ENCODE measurements at regions not wholly inside any gene's neighbourhood (a gene's known extent, or its start where the extent isn't known, plus 50 kb on each side); places are given as distances from the start of the nearest gene placed in this dataset.
"Not testable (repeated sequence)": the region's sequence is repeated elsewhere in the genome, so short reads cannot be mapped to it uniquely, and the experiment has no call there.

DNA sequence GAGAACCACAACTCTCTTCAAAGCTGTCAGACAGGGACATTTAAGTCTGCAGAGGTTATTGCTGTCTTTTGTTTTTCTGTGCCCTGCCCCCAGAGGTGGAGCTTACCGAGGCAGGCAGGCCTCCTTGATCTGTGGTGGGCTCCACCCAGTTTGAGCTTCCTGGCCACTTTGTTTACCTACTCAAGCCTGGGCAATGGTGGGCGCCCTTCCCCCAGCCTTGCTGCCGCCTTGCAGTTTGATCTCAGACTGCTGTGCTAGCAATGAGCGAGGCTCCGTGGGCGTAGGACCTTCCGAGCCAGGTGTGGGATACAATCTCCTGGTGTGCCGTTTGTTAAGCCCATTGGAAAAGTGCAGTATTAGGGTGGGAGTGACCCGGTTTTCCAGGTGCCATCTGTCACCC is 822.1 kb downstream of the KCNMA1 start:
- not testable (repeated sequence) for DNase-seq

DNA sequence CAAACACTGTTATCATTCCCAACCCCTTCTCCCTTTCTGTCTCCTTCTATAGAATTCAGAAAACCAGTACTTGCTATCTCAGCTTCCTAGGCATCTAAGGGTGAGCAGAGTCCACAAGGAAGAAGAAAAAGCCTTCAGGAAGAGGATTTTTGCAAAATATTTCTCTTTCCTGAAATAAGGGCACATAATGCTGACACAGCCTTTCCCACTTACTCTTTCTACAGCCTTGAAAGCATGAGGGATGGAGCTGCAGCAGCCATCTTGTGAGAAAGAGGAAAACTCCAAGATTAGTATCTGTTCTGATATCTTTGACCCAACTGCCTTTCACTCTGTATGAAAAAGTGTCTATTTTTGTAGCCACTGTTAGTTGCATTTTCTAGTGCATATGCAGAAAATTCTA is 826.2 kb downstream of the KCNMA1 start:
- DNase-seq: no peak

DNA sequence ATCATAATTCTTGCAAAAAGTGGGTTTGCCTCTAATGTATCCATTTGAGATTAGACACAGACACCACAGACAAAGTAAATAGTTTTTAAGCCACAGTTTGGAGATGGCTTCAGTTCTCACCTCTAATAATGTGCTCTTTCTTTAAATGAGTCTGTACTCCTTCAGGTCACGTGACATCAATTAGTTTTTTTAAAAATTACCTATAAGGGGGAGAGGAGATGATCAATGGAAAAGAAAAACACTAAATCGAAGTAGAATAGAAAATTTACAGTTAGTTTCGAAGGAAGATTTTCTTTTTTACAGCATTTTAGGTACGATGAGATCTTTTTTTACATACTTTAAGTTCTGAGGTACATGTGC is 849.2 kb downstream of the KCNMA1 start:
- no peak for DNase-seq

DNA sequence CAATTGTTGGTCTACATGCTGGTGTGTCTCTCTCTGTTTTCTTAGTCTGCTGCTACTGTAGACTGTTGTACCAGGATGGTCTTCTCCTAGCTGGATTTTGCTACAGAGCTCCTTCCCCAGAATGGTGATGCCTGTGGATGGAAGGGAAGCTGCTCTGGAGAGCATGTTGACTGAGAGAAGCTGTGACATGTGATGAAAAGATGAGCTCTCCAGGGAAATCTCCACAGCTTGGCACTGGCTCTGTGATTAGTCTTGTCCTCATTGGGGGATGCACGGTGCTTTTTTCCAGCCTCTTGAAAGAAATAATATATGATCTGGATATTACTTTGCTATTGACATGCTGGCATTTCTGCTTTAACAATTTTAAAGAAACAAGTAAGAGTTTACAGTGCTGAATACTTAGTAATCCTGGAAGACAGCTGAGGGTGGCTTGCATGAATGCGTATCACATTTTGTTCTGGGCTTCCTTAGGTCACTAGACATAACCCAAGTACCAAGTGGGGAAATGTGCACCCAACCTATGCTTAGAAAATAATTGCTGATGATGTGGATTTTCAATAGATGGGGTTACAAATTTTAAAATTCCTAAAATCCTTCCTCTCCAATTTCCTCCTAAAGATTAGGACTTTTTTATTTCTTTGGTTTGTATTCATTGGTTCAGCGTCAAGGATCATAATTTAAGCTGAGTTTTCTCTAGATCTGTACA is 849.7 kb downstream of the KCNMA1 start:
- DNase-seq: no peak

DNA sequence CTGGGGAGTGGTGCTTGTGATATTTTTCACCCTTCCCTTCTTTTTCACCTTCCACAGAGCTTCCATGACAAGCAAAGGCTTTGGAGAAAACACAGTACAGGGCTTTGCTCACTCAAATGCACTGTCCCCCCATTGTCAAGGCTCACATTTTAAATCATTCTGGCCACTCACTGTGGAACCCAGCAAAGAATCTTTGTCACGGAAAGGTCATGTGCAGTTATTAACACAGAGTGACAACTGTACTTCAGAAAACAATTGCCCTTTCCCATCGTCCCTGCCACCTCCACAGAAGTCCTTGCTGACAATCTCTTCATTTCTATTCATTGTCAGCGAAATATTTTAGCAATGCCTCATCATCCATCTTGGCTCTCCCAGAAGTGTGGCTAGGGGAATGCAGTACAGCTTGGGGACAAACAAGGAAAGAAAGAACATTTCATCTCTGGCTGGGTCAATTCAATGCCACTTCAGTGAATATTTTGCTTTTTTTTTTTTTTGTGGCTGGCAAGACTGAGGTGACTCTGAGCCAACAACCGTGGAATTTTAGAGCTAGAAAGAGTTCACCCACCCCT is 851.0 kb downstream of the KCNMA1 start:
- no peak for DNase-seq

DNA sequence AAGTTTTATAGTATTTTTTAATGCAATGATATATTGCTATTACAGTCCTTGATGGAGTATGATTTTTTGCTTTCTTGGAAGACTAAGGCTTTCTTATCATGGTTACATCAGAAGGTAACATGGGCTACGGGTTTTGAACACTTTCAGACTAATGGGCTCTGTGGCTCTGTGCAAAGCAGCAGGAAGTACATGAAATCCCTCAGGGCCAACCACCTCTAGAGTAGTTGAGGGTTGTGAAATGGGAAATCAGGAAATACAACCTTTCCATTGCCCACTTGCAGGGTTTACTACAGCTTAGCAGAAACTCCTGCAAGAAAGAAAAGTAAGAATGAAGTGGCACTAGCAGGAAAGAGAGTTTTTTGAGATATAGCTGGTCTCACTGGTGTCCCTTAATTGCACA is 853.5 kb downstream of the KCNMA1 start:
- DNase-seq: no peak

DNA sequence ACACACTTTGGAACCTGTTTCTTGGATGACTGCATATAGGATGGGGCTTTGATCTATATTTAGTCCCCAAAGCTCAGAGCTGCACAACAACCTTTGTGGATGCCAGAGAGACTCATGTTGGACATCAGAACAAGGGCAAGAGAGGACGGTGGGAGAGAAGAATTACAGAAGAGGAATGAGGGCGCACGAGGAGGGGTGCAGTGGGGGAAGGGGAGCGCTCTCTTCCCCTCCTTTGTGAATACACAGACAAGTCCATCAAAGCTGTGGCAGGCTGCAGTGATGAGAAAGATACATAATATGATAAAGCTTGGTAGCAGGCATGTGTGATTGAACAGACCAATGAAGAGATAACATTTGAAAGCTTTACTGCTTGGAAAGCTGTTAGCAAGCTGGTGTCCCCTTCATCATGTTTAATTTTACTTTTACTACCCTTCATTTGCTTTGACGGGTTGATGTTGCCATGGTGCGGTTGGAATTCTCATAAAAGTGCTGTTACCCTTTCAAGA is 857.8 kb downstream of the KCNMA1 start:
- DNase-seq: no peak

DNA sequence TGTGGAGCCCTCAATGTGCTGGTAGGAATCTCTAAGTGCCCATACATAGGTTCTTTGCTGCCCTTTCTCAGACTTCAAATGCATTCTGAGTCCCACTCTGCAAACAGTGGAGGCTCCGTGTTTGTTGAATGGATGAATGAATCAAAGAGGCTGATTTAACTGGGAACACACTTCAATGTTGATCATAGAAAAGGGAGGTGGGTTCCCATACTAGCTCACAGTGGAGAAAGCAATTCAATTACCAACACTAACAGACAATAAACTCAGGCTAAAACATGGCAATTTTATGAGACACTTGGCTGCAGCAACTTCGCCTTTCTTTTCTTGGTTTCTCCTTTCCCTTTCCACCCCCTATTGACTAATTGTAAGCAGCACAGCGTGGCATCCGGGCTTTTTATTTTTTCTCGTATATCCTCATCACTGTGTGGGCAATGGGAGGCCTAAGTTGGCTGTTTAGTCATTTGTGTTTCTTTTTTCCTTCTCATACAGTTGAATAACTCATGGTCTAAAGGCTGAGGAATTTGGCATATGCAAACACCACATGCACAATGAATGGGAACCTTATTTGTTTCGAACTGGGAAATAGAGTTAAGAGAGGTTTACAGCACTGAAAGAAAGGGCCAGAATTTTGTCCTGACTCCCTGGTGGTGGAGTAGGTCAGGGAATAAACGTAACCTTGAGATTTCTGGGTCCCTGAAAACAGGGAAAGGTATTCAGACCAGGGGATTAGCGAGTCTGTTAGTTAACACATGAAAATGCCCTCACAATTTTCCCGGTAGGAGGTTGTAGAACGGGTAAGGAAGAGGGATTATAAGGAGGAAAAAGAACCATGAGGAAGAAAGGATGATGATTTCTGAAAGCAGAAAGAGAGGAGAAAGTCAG is 858.5 kb downstream of the KCNMA1 start:
- DNase-seq: peak in 1 of 56 donors; percentile 20

DNA sequence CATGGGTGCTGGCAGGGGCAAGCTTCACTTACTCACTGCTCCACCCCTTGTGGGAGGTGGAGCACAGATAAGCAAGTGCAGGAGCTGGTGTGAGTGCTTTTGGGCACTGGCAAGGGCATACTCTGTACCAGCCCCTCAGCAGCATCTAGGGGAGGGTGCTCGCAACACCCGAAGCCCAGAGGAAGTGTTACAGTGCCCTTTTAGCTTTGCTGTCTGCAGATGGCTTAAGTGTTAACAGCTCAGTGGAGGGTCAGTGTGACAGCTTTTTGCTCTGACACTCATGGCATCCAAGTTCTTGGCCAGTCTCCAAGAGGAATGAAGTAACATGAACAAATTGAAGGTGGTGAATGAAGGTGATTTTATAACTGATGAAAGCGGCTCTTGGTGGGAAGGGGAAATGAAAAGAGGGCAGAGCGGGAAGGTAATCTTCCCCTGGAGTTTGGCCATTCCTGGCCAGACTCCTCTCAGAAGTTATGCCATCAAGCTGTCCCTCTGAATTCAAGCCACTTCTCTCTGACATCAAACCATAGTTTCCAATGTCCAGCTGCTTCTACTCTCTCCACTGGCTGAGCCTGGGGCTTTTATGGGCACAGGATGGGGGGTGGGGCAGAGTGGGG is 862.5 kb downstream of the KCNMA1 start:
- DNase-seq: no peak

DNA sequence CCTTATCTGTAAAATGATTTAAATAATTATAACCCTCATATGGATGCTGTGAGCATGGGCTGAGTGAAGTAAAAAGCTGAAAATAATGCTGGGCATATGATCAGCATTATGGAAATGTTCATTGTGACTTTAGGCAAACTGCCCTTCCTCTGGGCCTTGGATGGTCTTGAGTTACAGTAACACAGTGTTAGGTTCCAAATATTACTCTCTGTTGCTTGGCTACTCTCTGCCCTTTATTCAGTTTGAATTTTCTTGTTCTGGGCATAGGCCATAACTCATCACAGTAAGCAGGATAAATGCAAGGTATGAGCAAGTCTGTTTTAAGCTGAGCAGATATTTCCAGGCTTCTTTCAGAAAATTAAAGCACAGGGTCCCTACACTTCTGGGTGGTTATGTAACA is 868.0 kb downstream of the KCNMA1 start:
- DNase-seq: no peak

DNA sequence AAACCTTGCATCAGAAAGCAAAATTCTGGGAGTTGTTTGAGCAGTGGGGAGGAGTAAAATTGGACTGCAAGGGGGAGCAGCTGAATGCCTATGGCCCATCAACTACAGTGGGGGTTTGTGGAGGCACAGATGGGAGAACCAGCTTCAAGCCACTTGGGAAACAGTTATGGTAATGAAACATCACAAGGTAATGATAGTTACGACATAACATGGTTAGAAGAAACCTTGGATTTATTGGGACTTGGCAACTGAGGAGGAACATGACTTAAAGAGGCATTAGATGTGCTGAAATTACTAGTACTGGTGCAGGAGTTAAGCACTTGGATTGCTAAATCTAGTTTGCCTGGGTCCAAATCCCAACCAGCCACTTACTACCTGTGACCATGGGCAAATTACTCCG is 868.4 kb downstream of the KCNMA1 start:
- DNase-seq: no peak

DNA sequence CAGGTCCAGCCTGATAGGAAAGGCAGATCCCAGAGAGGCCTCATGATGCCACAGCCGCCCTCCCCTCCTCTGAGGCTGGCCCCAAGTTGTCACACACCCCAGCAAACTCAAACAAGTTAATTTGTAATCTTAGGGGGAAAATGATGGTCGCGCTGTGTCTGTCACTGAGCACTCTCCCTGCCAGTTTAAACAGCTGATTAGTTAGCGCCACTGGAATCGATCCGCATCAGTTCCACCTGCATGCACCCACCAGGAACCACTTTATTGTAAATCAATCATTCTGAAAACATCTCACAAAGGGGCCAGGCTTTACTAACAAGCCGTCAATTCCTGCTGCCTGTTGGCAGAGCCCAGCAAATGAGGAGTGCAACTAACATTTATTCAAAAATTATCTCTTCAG is 870.9 kb downstream of the KCNMA1 start:
- no peak for DNase-seq

DNA sequence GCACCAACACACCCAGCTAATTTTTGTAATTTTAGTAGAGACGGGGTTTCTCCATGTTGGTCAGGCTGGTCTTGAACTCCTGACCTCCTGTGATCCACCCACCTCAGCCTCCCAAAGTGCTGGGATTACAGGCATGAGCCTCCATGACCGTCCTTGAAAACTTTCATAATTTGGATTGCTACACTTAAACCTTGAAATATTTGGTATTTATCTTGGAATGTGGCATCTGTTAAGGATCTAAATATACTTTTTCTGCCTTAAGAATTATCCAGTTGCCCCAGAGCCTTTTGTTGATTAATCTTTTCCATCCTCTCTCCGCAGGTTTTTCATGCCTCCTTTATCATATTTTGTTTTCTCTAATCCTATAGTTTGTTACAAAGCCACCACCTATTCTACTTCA is 872.7 kb downstream of the KCNMA1 start:
- DNase-seq: not testable (repeated sequence)

DNA sequence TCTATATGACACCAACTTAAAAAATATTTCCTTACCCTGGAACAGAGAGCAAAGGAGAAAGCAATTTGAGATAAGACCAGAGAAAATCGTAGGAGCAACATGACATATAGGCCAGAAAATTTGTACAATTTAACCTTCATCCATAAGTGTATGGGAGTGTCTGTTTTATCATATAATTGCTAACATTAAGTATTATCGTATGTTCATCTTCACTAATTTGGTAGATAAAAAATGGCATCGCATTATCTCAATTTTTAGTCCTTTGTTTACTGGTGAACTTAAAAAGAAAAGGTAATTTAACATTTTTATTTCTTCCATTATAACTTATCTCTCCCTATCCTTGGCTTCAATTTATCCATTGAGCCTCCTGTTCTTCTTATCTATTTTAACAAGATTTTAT is 873.4 kb downstream of the KCNMA1 start:
- DNase-seq: no peak

DNA sequence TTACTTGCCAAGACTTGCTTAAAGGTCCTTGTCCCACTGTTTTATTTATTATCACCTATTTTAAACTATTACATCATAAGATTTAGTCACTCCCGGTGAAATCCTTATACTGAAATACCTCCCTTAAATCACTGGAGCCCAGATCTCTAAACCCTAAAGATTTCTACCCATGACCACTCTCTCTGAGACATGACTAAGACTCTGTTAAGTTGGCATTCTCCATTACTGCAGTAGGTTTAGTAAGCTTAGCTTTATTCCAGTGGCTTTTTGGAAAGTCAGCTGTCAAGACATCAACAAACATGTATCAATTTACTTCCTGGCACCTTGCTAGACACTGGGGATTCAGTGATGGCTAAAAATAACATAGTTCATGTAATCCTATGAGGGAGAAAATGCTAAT is 874.2 kb downstream of the KCNMA1 start:
- no peak for DNase-seq

DNA sequence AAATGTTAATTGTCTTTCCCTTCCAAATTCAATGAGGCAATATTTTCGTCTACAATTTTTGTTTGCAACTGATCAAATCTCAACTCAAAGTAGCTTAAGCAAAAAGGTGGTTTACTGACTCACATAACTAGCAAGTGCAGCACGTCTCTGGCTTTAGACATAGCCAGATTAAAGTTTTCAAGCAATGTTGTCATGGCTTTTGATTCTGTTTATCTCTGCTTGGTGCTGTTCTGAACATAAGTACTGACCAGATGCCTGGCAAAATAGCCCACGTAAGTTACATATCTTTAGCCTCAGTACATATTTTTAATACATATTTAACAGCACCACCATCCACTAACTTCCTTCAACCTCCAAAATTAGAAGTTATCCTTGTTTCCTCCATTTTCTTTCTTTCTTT is 877.9 kb downstream of the KCNMA1 start:
- DNase-seq: no peak

DNA sequence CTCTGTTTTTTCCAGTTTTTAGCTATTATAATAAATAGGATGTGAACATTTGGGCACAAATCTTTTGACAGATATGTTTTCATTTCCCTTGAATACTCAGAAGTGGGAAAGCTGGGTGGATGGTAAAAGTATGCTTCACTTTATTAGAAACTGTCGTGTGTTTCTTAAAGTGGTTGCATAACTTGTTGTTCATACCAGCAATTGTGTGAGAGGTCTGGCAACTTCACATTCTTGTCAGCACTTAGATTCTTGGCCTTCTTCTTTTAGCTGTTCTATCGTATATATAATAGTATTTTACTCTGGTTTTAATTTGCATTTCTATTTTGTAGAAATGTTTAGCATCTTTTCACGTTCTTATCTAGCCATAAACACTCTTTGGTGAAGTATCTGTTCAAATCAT is 894.4 kb downstream of the KCNMA1 start:
- DNase-seq: no peak

DNA sequence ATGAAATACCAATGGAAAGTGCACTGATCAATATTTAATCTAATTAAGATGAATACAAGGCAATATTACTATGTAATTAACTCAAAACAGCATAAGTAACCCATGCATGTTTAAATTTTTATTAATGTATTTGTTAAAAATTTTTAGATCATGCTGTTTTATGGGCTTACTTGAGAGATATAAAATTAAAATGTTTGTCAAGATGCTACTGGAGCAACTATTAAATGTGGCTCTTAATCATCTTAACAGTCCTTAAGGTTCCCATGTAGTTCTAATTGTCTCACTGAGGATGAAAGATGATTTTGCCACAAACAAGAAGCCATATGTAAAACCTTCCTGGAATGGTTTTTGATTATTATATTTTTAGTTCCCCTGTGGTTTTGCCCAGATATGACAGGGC is 897.1 kb downstream of the KCNMA1 start:
- DNase-seq: no peak

DNA sequence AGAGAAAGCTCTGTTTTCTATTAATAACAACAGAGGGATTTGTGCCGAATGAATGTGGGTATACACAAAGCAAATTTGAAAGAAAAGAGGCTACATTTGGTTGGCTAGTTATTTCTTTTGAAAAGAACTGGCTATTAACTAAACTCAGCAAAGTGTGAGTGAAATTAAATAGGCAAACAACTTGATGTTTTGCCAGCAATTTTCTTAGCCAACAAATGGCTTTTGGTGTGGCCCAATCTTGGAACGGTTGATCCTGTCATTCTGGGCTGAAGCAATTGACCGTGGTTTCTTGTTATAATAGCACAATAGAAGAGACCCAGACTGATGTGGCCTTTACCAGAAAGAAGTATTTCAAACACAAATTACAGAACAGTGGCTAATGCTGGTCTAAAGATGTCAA is 898.6 kb downstream of the KCNMA1 start:
- peak in 8 of 56 donors; percentile 4 to 28 (median 18) for DNase-seq

DNA sequence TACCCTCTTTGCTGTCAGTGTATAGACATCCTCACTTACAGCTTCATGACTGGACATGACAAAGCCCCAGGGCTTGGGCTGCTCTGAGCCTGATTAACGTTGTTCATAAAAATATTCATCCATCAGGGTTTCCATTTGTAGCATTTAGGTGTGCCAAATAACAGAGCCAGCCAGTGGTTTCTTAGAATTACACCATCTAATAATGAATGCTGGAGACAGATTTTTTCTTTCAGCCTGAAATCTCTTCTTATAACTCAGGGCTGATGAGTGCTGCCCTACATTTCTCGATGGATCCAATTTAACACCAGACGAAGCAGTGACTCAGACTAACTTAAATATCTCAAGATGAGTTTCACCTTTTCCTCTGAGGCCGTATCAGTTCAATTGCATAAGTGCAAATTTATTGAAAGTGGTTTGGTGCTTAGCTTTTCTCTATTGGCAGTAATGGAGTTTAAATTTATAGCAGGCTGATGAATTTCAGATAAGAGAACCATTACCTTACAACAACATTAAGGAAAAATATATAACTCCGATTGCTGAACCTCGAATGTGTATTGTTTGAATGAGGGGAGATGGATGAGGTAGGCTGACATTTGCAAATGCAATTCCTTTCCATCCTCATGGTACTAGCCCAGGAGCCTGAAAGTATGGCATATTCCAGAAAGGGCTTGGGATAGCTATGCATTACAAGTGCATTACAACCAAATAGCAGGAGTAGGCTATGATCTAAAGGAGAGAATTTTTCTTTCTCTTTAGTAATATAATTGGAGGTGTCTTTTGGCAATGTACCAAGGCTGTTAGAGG is 900.6 kb downstream of the KCNMA1 start:
- no peak for DNase-seq

DNA sequence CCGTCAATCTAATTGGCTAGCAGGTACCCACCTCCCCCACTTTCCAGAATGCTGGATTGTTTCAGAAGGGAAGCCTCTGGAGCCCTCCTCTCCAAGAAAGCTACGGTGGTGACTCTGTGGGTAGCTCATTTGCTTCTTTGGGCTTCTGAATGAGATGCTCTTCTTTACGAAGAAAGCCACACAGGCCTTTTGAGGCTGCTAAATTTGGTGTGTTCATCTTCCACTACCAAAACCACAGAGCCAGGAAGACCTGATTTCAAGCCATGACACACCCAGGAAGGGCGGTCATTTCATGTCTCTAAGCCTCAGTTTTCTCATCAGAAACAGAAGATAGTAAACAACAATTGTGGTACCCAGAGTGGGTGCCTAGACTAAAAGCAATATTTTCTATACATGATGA is 901.2 kb downstream of the KCNMA1 start:
- no peak for DNase-seq
